ENCODE measurements at regions not wholly inside any gene's neighbourhood (a gene's known extent, or its start where the extent isn't known, plus 50 kb on each side); places are given as distances from the start of the nearest gene placed in this dataset.

GRCh38 chr9:28999806-29000205, 1426.5 kb upstream of the C9orf72 start:
- Histone ChIP-seq H2AFZ (ENCODE audit: control insufficient read depth, low read length) (no peak overlapping the region), H4K20me1 (ENCODE audit: control insufficient read depth, extremely low read depth, insufficient read depth, low read length) (no peaks in the 10 kb centered on the region), H3K4me2 (ENCODE audit: control insufficient read depth, extremely low read depth, insufficient read depth, low read depth, low read length) (no peak overlapping the region), H3K9me1 (ENCODE audit: control insufficient read depth, extremely low read depth, insufficient read depth, low read length) (no peaks in the 10 kb centered on the region), H3K27ac (ENCODE audit: control insufficient read depth, insufficient read depth, low read length) (no peak overlapping the region), H3K4me1 (ENCODE audit: control insufficient read depth, extremely low read depth, insufficient read depth, low read length) (no peaks in the 10 kb centered on the region), H3K27me3 (ENCODE audit: control insufficient read depth, extremely low read depth, insufficient read depth, low read length) (no peaks in the 10 kb centered on the region), H3K4me3 (ENCODE audit: control insufficient read depth in 2 of 3, extremely low read depth in 1 of 3, insufficient read depth in 2 of 3, low read depth in 1 of 3, low read length in 3 of 3) (no peak overlapping the region), H3K9ac (ENCODE audit: control insufficient read depth, extremely low read depth, insufficient read depth, low read length) (no peak overlapping the region), H3K79me2 (ENCODE audit: control insufficient read depth, insufficient read depth, low read length) (no peaks in the 10 kb centered on the region), H3K36me3 (ENCODE audit: control insufficient read depth in 2 of 2, extremely low read depth in 1 of 2, insufficient read depth in 2 of 2, low read length in 2 of 2) (no peaks in the 10 kb centered on the region), H3K9me3 (ENCODE audit: control insufficient read depth, low read depth, low read length) (no peaks in the 10 kb centered on the region)
- TF ChIP-seq EZH2 (IDR thresholded peaks at IDR 0.05; ENCODE audit: low read length) (no peak), CTCF (optimal IDR thresholded peaks at IDR 0.05 in 1 of 3, IDR thresholded peaks at IDR 0.05 in 1 of 3, conservative IDR thresholded peaks at IDR 0.05 in 1 of 3; ENCODE audit: extremely low read depth in 1 of 3, insufficient read depth in 2 of 3, low read length in 3 of 3) (no peak)
- DNase-seq (ENCODE audit: low read depth, low spot score) (no peak), FAIRE-seq (no peak)
- dilution Hi-C loops (cut with MboI; ENCODE audit: extremely low pct_ligation_motif_present, low sequenced_read_pairs), result no loop called here

- Histone ChIP-seq H3K4me1 (ENCODE audit: control insufficient read depth, extremely low read depth, insufficient read depth, low read length) (no peaks in the 10 kb centered on the region), H3K79me2 (ENCODE audit: control insufficient read depth, insufficient read depth, low read length) (no peaks in the 10 kb centered on the region), H3K9me3 (ENCODE audit: control insufficient read depth, low read depth, low read length) (no peaks in the 10 kb centered on the region), H3K27ac (ENCODE audit: control insufficient read depth, insufficient read depth, low read length) (no peak overlapping the region), H3K36me3 (ENCODE audit: control insufficient read depth in 2 of 2, extremely low read depth in 1 of 2, insufficient read depth in 2 of 2, low read length in 2 of 2) (no peaks in the 10 kb centered on the region), H3K4me2 (ENCODE audit: control insufficient read depth, extremely low read depth, insufficient read depth, low read depth, low read length) (no peak overlapping the region), H2AFZ (ENCODE audit: control insufficient read depth, low read length) (no peak overlapping the region), H3K9me1 (ENCODE audit: control insufficient read depth, extremely low read depth, insufficient read depth, low read length) (no peaks in the 10 kb centered on the region), H3K27me3 (ENCODE audit: control insufficient read depth, extremely low read depth, insufficient read depth, low read length) (no peaks in the 10 kb centered on the region), H3K9ac (ENCODE audit: control insufficient read depth, extremely low read depth, insufficient read depth, low read length) (no peak overlapping the region), H3K4me3 (ENCODE audit: control insufficient read depth in 2 of 3, extremely low read depth in 1 of 3, insufficient read depth in 2 of 3, low read depth in 1 of 3, low read length in 3 of 3) (no peak overlapping the region), H4K20me1 (ENCODE audit: control insufficient read depth, extremely low read depth, insufficient read depth, low read length) (no peaks in the 10 kb centered on the region)
- no peak for TF ChIP-seq CTCF (optimal IDR thresholded peaks at IDR 0.05 in 1 of 3, IDR thresholded peaks at IDR 0.05 in 1 of 3, conservative IDR thresholded peaks at IDR 0.05 in 1 of 3; ENCODE audit: extremely low read depth in 1 of 3, insufficient read depth in 2 of 3, low read length in 3 of 3)
- no peak for TF ChIP-seq EZH2 (IDR thresholded peaks at IDR 0.05; ENCODE audit: low read length)
- FAIRE-seq (no peak), DNase-seq (ENCODE audit: low read depth, low spot score) (no peak)
- dilution Hi-C loops (cut with MboI; ENCODE audit: extremely low pct_ligation_motif_present, low sequenced_read_pairs), result no loop called here
Measured at GRCh38 chr9:29001006-29001405, 1427.7 kb upstream of the C9orf72 start.

All from keratinocyte (primary cell).